ENCODE measurements at regions not wholly inside any gene's neighbourhood (a gene's known extent, or its start where the extent isn't known, plus 50 kb on each side); places are given as distances from the start of the nearest gene placed in this dataset.

GRCh38 chr2:6393819-6394218 lies 471.9 kb downstream of the CMPK2 start:
- TF ChIP-seq YY1 (IDR thresholded peaks at IDR 0.05; ENCODE audit: insufficient read depth, insufficient read length) (no peak), SUZ12 (IDR thresholded peaks at IDR 0.05; ENCODE audit: extremely low read depth, insufficient read depth, insufficient read length) (no peak), ZNF274 (IDR thresholded peaks at IDR 0.05; ENCODE audit: low read depth, low read length) (no peak)
- H3K27me3 ChIP-seq (ENCODE audit: insufficient read depth, insufficient read length): no peaks in the 10 kb centered on the region
- no peak overlapping the region for H3K4me3 ChIP-seq (ENCODE audit: insufficient read length, low read depth)
- no peaks in the 10 kb centered on the region for H3K36me3 ChIP-seq (ENCODE audit: insufficient read depth, insufficient read length, low read length)
- no peak for DNase-seq (ENCODE audit: low read depth, low spot score)
- H3K4me1 ChIP-seq (ENCODE audit: insufficient read depth, insufficient read length): no peaks in the 10 kb centered on the region
- H3K9me3 ChIP-seq (ENCODE audit: insufficient read depth, low read length): no peaks in the 10 kb centered on the region
- H3K9ac ChIP-seq (ENCODE audit: insufficient read length, low read depth): no peak overlapping the region

- no peak for DNase-seq (ENCODE audit: low read depth, low spot score)
- Histone ChIP-seq H3K4me3 (ENCODE audit: insufficient read length, low read depth) (no peak overlapping the region), H3K9me3 (ENCODE audit: insufficient read depth, low read length) (no peaks in the 10 kb centered on the region), H3K36me3 (ENCODE audit: insufficient read depth, insufficient read length, low read length) (no peaks in the 10 kb centered on the region), H3K27me3 (ENCODE audit: insufficient read depth, insufficient read length) (no peaks in the 10 kb centered on the region), H3K4me1 (ENCODE audit: insufficient read depth, insufficient read length) (no peaks in the 10 kb centered on the region), H3K9ac (ENCODE audit: insufficient read length, low read depth) (no peak overlapping the region)
- TF ChIP-seq YY1 (IDR thresholded peaks at IDR 0.05; ENCODE audit: insufficient read depth, insufficient read length): no peak
- TF ChIP-seq SUZ12 (IDR thresholded peaks at IDR 0.05; ENCODE audit: extremely low read depth, insufficient read depth, insufficient read length): no peak
- TF ChIP-seq ZNF274 (IDR thresholded peaks at IDR 0.05; ENCODE audit: low read depth, low read length): no peak
Measured at GRCh38 chr2:6394276-6394675, 471.4 kb downstream of the CMPK2 start.

GRCh38 chr2:6398421-6398820 lies 467.3 kb downstream of the CMPK2 start:
- Histone ChIP-seq H3K4me1 (ENCODE audit: insufficient read depth, insufficient read length) (no peaks in the 10 kb centered on the region), H3K27me3 (ENCODE audit: insufficient read depth, insufficient read length) (no peaks in the 10 kb centered on the region), H3K9me3 (ENCODE audit: insufficient read depth, low read length) (no peaks in the 10 kb centered on the region), H3K9ac (ENCODE audit: insufficient read length, low read depth) (no peak overlapping the region), H3K36me3 (ENCODE audit: insufficient read depth, insufficient read length, low read length) (no peaks in the 10 kb centered on the region), H3K4me3 (ENCODE audit: insufficient read length, low read depth) (no peak overlapping the region)
- TF ChIP-seq ZNF274 (IDR thresholded peaks at IDR 0.05; ENCODE audit: low read depth, low read length): no peak
- TF ChIP-seq SUZ12 (IDR thresholded peaks at IDR 0.05; ENCODE audit: extremely low read depth, insufficient read depth, insufficient read length): no peak
- no peak for TF ChIP-seq YY1 (IDR thresholded peaks at IDR 0.05; ENCODE audit: insufficient read depth, insufficient read length)
- DNase-seq (ENCODE audit: low read depth, low spot score): no peak

GRCh38 chr2:6401301-6401700 lies 464.4 kb downstream of the CMPK2 start:
- no peak for TF ChIP-seq ZNF274 (IDR thresholded peaks at IDR 0.05; ENCODE audit: low read depth, low read length)
- no peak for TF ChIP-seq SUZ12 (IDR thresholded peaks at IDR 0.05; ENCODE audit: extremely low read depth, insufficient read depth, insufficient read length)
- TF ChIP-seq YY1 (IDR thresholded peaks at IDR 0.05; ENCODE audit: insufficient read depth, insufficient read length): no peak
- DNase-seq (ENCODE audit: low read depth, low spot score): no peak
- no peaks in the 10 kb centered on the region for H3K9me3 ChIP-seq (ENCODE audit: insufficient read depth, low read length)
- no peaks in the 10 kb centered on the region for H3K4me1 ChIP-seq (ENCODE audit: insufficient read depth, insufficient read length)
- H3K36me3 ChIP-seq (ENCODE audit: insufficient read depth, insufficient read length, low read length): no peaks in the 10 kb centered on the region
- no peak overlapping the region for H3K9ac ChIP-seq (ENCODE audit: insufficient read length, low read depth)
- H3K4me3 ChIP-seq (ENCODE audit: insufficient read length, low read depth): no peak overlapping the region
- no peaks in the 10 kb centered on the region for H3K27me3 ChIP-seq (ENCODE audit: insufficient read depth, insufficient read length)

GRCh38 chr2:6408057-6408456 lies 457.6 kb downstream of the CMPK2 start:
- no peak for TF ChIP-seq SUZ12 (IDR thresholded peaks at IDR 0.05; ENCODE audit: extremely low read depth, insufficient read depth, insufficient read length)
- TF ChIP-seq YY1 (IDR thresholded peaks at IDR 0.05; ENCODE audit: insufficient read depth, insufficient read length): no peak
- no peak for TF ChIP-seq ZNF274 (IDR thresholded peaks at IDR 0.05; ENCODE audit: low read depth, low read length)
- DNase-seq (ENCODE audit: low read depth, low spot score): no peak
- Histone ChIP-seq H3K4me1 (ENCODE audit: insufficient read depth, insufficient read length) (no peaks in the 10 kb centered on the region), H3K36me3 (ENCODE audit: insufficient read depth, insufficient read length, low read length) (no peaks in the 10 kb centered on the region), H3K4me3 (ENCODE audit: insufficient read length, low read depth) (no peak overlapping the region), H3K27me3 (ENCODE audit: insufficient read depth, insufficient read length) (no peaks in the 10 kb centered on the region), H3K9me3 (ENCODE audit: insufficient read depth, low read length) (no peaks in the 10 kb centered on the region), H3K9ac (ENCODE audit: insufficient read length, low read depth) (no peak overlapping the region)

GRCh38 chr2:6410313-6410712 lies 455.4 kb downstream of the CMPK2 start:
- Histone ChIP-seq H3K9me3 (ENCODE audit: insufficient read depth, low read length) (no peaks in the 10 kb centered on the region), H3K4me1 (ENCODE audit: insufficient read depth, insufficient read length) (no peaks in the 10 kb centered on the region), H3K27me3 (ENCODE audit: insufficient read depth, insufficient read length) (no peaks in the 10 kb centered on the region), H3K36me3 (ENCODE audit: insufficient read depth, insufficient read length, low read length) (no peaks in the 10 kb centered on the region), H3K9ac (ENCODE audit: insufficient read length, low read depth) (no peak overlapping the region), H3K4me3 (ENCODE audit: insufficient read length, low read depth) (no peak overlapping the region)
- TF ChIP-seq SUZ12 (IDR thresholded peaks at IDR 0.05; ENCODE audit: extremely low read depth, insufficient read depth, insufficient read length) (no peak), ZNF274 (IDR thresholded peaks at IDR 0.05; ENCODE audit: low read depth, low read length) (no peak), YY1 (IDR thresholded peaks at IDR 0.05; ENCODE audit: insufficient read depth, insufficient read length) (no peak)
- no peak for DNase-seq (ENCODE audit: low read depth, low spot score)

GRCh38 chr2:6412533-6413091 lies 453.1 kb downstream of the CMPK2 start:
- no peak overlapping the region for H3K9ac ChIP-seq (ENCODE audit: insufficient read length, low read depth)
- no peaks in the 10 kb centered on the region for H3K36me3 ChIP-seq (ENCODE audit: insufficient read depth, insufficient read length, low read length)
- TF ChIP-seq ZNF274 (IDR thresholded peaks at IDR 0.05; ENCODE audit: low read depth, low read length): no peak
- no peak for TF ChIP-seq SUZ12 (IDR thresholded peaks at IDR 0.05; ENCODE audit: extremely low read depth, insufficient read depth, insufficient read length)
- TF ChIP-seq YY1 (IDR thresholded peaks at IDR 0.05; ENCODE audit: insufficient read depth, insufficient read length): no peak
- H3K9me3 ChIP-seq (ENCODE audit: insufficient read depth, low read length): no peaks in the 10 kb centered on the region
- DNase-seq (ENCODE audit: low read depth, low spot score): no peak
- no peaks in the 10 kb centered on the region for H3K4me1 ChIP-seq (ENCODE audit: insufficient read depth, insufficient read length)
- no peaks in the 10 kb centered on the region for H3K27me3 ChIP-seq (ENCODE audit: insufficient read depth, insufficient read length)
- H3K4me3 ChIP-seq (ENCODE audit: insufficient read length, low read depth): no peak overlapping the region

Data from NT2/D1 (cell line).